ENCODE measurements at regions not wholly inside any gene's neighbourhood (a gene's known extent, or its start where the extent isn't known, plus 50 kb on each side); places are given as distances from the start of the nearest gene placed in this dataset.

- no peak overlapping the region for H3K27ac ChIP-seq
- H3K9me3 ChIP-seq (replicated peaks in 1 of 3), result peaks cover 0 to under 1% (median 0%) of the 10 kb centered on the region in 3 donors
- intact Hi-C loops (cut with DNase I), result no loop called here
- H3K4me3 ChIP-seq, result no peak overlapping the region
- H3K36me3 ChIP-seq (replicated peaks in 1 of 2), result no peaks in the 10 kb centered on the region
- no peak for TF ChIP-seq POLR2A (IDR thresholded peaks at IDR 0.05)
- TF ChIP-seq, protein P1, sequence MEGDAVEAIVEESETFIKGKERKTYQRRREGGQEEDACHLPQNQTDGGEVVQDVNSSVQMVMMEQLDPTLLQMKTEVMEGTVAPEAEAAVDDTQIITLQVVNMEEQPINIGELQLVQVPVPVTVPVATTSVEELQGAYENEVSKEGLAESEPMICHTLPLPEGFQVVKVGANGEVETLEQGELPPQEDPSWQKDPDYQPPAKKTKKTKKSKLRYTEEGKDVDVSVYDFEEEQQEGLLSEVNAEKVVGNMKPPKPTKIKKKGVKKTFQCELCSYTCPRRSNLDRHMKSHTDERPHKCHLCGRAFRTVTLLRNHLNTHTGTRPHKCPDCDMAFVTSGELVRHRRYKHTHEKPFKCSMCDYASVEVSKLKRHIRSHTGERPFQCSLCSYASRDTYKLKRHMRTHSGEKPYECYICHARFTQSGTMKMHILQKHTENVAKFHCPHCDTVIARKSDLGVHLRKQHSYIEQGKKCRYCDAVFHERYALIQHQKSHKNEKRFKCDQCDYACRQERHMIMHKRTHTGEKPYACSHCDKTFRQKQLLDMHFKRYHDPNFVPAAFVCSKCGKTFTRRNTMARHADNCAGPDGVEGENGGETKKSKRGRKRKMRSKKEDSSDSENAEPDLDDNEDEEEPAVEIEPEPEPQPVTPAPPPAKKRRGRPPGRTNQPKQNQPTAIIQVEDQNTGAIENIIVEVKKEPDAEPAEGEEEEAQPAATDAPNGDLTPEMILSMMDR (IDR thresholded peaks at IDR 0.05), result no peak
- no peaks in the 10 kb centered on the region for H3K27me3 ChIP-seq
- H3K4me1 ChIP-seq (replicated peaks in 1 of 2), result no peaks in the 10 kb centered on the region
- no peak for DNase-seq
- 50 to 60% (median 52%) methylated on average over 4 of the region's 4 CpGs for WGBS, 4 donors
These were observed 387.9 kb upstream of the POU3F3 start for GRCh38 chr2:104465981-104466380.

GRCh38 chr2:104468846-104469245 is 385.1 kb upstream of the POU3F3 start:
- Histone ChIP-seq H3K4me3 (no peak overlapping the region), H3K27me3 (no peaks in the 10 kb centered on the region), H3K27ac (no peak overlapping the region), H3K4me1 (replicated peaks in 1 of 2) (no peaks in the 10 kb centered on the region), H3K36me3 (replicated peaks in 1 of 2) (no peaks in the 10 kb centered on the region), H3K9me3 (replicated peaks in 1 of 3) (no peaks in the 10 kb centered on the region)
- no peak for DNase-seq
- intact Hi-C loops (cut with DNase I), result no loop called here
- no peak for TF ChIP-seq POLR2A (IDR thresholded peaks at IDR 0.05)
- TF ChIP-seq, protein P1 (IDR thresholded peaks at IDR 0.05), result no peak
- WGBS, 4 donors, result 47 to 59% (median 53%) methylated on average over 6 of the region's 6 CpGs

GRCh38 chr2:104472076-104472475 is 381.8 kb upstream of the POU3F3 start:
- Histone ChIP-seq H3K27me3 (no peaks in the 10 kb centered on the region), H3K4me3 (no peak overlapping the region), H3K27ac (no peak overlapping the region), H3K9me3 (replicated peaks in 1 of 3) (no peaks in the 10 kb centered on the region), H3K36me3 (replicated peaks in 1 of 2) (no peaks in the 10 kb centered on the region), H3K4me1 (replicated peaks in 1 of 2) (no peaks in the 10 kb centered on the region)
- WGBS, 4 donors, result 57 to 69% (median 64%) methylated on average over 2 of the region's 2 CpGs
- TF ChIP-seq, protein P1 (IDR thresholded peaks at IDR 0.05), result no peak
- no peak for TF ChIP-seq POLR2A (IDR thresholded peaks at IDR 0.05)
- DNase-seq, result no peak
- intact Hi-C loops (cut with DNase I), result no loop called here

GRCh38 chr2:104473546-104473945 is 380.4 kb upstream of the POU3F3 start:
- Histone ChIP-seq H3K4me1 (replicated peaks in 1 of 2) (no peaks in the 10 kb centered on the region), H3K27ac (no peak overlapping the region), H3K4me3 (no peak overlapping the region), H3K9me3 (replicated peaks in 1 of 3) (no peaks in the 10 kb centered on the region), H3K27me3 (no peaks in the 10 kb centered on the region), H3K36me3 (replicated peaks in 1 of 2) (no peaks in the 10 kb centered on the region)
- DNase-seq, result no peak
- TF ChIP-seq, protein P1 (IDR thresholded peaks at IDR 0.05), result no peak
- no peak for TF ChIP-seq POLR2A (IDR thresholded peaks at IDR 0.05)
- intact Hi-C loops (cut with DNase I), result no loop called here
- 76 to 90% (median 77%) methylated on average over 2 of the region's 2 CpGs for WGBS, 4 donors
